H9 (cell line): ENCODE measurements at regions not wholly inside any gene's neighbourhood (a gene's known extent, or its start where the extent isn't known, plus 50 kb on each side); places are given as distances from the start of the nearest gene placed in this dataset.

Source experiments
- DNase-seq: peaks from one replicate; pipeline ENCODE4 v3.0.0-alpha.2; 2017
- H2AFZ ChIP-seq: one replicate; pipeline ENCODE4 v1.6.1; 2013; ENCODE audit warnings: mild to moderate bottlenecking, low read length, control low read depth, moderate library complexity
- H2AK5ac ChIP-seq: 2 replicates; pipeline ENCODE4 v1.6.1; 2013; ENCODE audit warnings: low read length, control low read depth, mixed read lengths; ENCODE audit not compliant: insufficient read length
- H2BK120ac ChIP-seq: one replicate; pipeline ENCODE4 v1.6.1; 2013; ENCODE audit warnings: low read depth, mild to moderate bottlenecking, low read length, control low read depth, inconsistent platforms; ENCODE audit not compliant: poor library complexity, severe bottlenecking
- H2BK12ac ChIP-seq: 2 replicates; pipeline ENCODE4 v1.6.1; 2013; ENCODE audit warnings: low read length, control low read depth, mixed read lengths, low read depth; ENCODE audit not compliant: insufficient read length
- H2BK15ac ChIP-seq: 2 replicates; pipeline ENCODE4 v1.6.1; 2013; ENCODE audit warnings: low read depth, low read length, control low read depth
- H2BK20ac ChIP-seq: one replicate; pipeline ENCODE4 v1.6.1; 2013; ENCODE audit warnings: low read depth, mild to moderate bottlenecking, low read length, control low read depth, inconsistent platforms; ENCODE audit not compliant: poor library complexity, severe bottlenecking
- H2BK5ac ChIP-seq: 2 replicates; pipeline ENCODE4 v1.6.1; 2013; ENCODE audit warnings: low read length, control low read depth, mixed read lengths; ENCODE audit not compliant: insufficient read length
- H3K14ac ChIP-seq: 2 replicates; pipeline ENCODE4 v1.6.1; 2013; ENCODE audit warnings: low read length, control low read depth; ENCODE audit not compliant: insufficient read depth
- H3K18ac ChIP-seq: 2 replicates; pipeline ENCODE4 v1.6.1; 2013; ENCODE audit warnings: low read depth, mild to moderate bottlenecking, mixed read lengths, low read length, control low read depth; ENCODE audit not compliant: insufficient read length
- H3K23ac ChIP-seq: 2 replicates; pipeline ENCODE4 v1.6.1; 2013; ENCODE audit warnings: low read length, control low read depth, mixed read lengths, low read depth; ENCODE audit not compliant: insufficient read length
- H3K23me2 ChIP-seq: 2 replicates; pipeline ENCODE4 v1.6.1; 2013; ENCODE audit warnings: low read depth, mild to moderate bottlenecking, mixed read lengths, low read length, control low read depth; ENCODE audit not compliant: insufficient read length, poor library complexity, severe bottlenecking
- H3K27ac ChIP-seq: 2 replicates; pipeline ENCODE4 v1.5.1; 2013; ENCODE audit warnings: low read length, control low read depth, mixed read lengths, low read depth; ENCODE audit not compliant: insufficient read length
- H3K27me3 ChIP-seq: 2 replicates; pipeline ENCODE4 v1.6.1; 2013; ENCODE audit warnings: low read length, control low read depth, inconsistent platforms; ENCODE audit not compliant: insufficient read depth
- H3K4ac ChIP-seq: 2 replicates; pipeline ENCODE4 v1.6.1; 2013; ENCODE audit warnings: low read depth, mild to moderate bottlenecking, control low read depth, inconsistent platforms, low read length, moderate library complexity
- H3K4me1 ChIP-seq: 2 replicates; pipeline ENCODE4 v1.6.1; 2013; ENCODE audit warnings: low read length, control low read depth, inconsistent platforms; ENCODE audit not compliant: insufficient read depth
- H3K4me2 ChIP-seq: 2 replicates; pipeline ENCODE4 v1.6.1; 2013; ENCODE audit warnings: low read length, control low read depth, mixed read lengths; ENCODE audit not compliant: insufficient read length, insufficient read depth
- H3K56ac ChIP-seq: 2 replicates; pipeline ENCODE4 v1.6.1; 2013; ENCODE audit warnings: low read depth, mild to moderate bottlenecking, mixed read lengths, low read length, control low read depth; ENCODE audit not compliant: insufficient read length
- H3K79me1 ChIP-seq: 2 replicates; pipeline ENCODE4 v1.6.1; 2013; ENCODE audit warnings: low read depth, mild to moderate bottlenecking, moderate library complexity, low read length, control low read depth, inconsistent platforms; ENCODE audit not compliant: insufficient read depth, poor library complexity, severe bottlenecking
- H3K79me2 ChIP-seq: 2 replicates; pipeline ENCODE4 v1.6.1; 2013; ENCODE audit warnings: low read length, control low read depth, inconsistent platforms; ENCODE audit not compliant: insufficient read depth
- H3K9ac ChIP-seq: 2 replicates; pipeline ENCODE4 v1.6.1; 2013; ENCODE audit warnings: low read length, control low read depth, mixed read lengths; ENCODE audit not compliant: insufficient read length; ENCODE audit errors: extremely low read depth
- H3K9me3 ChIP-seq: one replicate; pipeline ENCODE4 v1.6.1; 2013; ENCODE audit warnings: low read depth, low read length, inconsistent platforms; ENCODE audit not compliant: control insufficient read depth
- H3T11ph ChIP-seq: one replicate; pipeline ENCODE4 v1.6.1; 2013; ENCODE audit warnings: mild to moderate bottlenecking, low read length, control low read depth, inconsistent platforms
- H4K20me1 ChIP-seq: one replicate; pipeline ENCODE4 v1.6.1; 2013; ENCODE audit not compliant: control insufficient read depth, insufficient read length, insufficient read depth
- H4K5ac ChIP-seq: 2 replicates; pipeline ENCODE4 v1.6.1; 2013; ENCODE audit warnings: low read depth, mild to moderate bottlenecking, mixed read lengths, low read length, control low read depth; ENCODE audit not compliant: insufficient read length
- H4K8ac ChIP-seq: replicated peaks from 2 replicates; pipeline ENCODE4 v1.6.1; 2013; ENCODE audit warnings: low read length, control low read depth, mixed read lengths, low read depth; ENCODE audit not compliant: insufficient read length
- H4K91ac ChIP-seq: 2 replicates; pipeline ENCODE4 v1.6.1; 2013; ENCODE audit warnings: low read depth, mild to moderate bottlenecking, moderate library complexity, mixed read lengths, low read length, control low read depth; ENCODE audit not compliant: insufficient read length
- H3K27ac Mint-ChIP-seq, 3 experiments: 2 replicates in 2 of 3; 3 replicates in 1 of 3; pipeline ENCODE4 v1.8.0; 2020 to 2021; ENCODE audit warnings: mixed read lengths in 3 of 3, mild to moderate bottlenecking in 1 of 3, moderate library complexity in 1 of 3
- H3K27me3 Mint-ChIP-seq: 2 replicates; pipeline ENCODE4 v1.8.0; 2021; ENCODE audit warnings: low read depth, mild to moderate bottlenecking, moderate library complexity, mixed read lengths
- H3K36me3 Mint-ChIP-seq, 3 experiments: 2 replicates in 2 of 3; 3 replicates in 1 of 3; pipeline ENCODE4 v1.8.0; 2020 to 2021; ENCODE audit warnings: low read depth in 3 of 3, mixed read lengths in 3 of 3; ENCODE audit not compliant: insufficient read depth in 1 of 3
- H3K4me1 Mint-ChIP-seq, 2 experiments: 2 replicates each; pipeline ENCODE4 v1.8.0; 2020; ENCODE audit warnings: mixed read lengths in 2 of 2
- H3K4me3 Mint-ChIP-seq, 2 experiments: 2 replicates in 1 of 2; 3 replicates in 1 of 2; pipeline ENCODE4 v1.8.0; 2020 to 2021; ENCODE audit warnings: mild to moderate bottlenecking in 2 of 2, mixed read lengths in 2 of 2, moderate library complexity in 1 of 2
- H3K9me3 Mint-ChIP-seq, 2 experiments: 2 replicates in 1 of 2; 3 replicates in 1 of 2; pipeline ENCODE4 v1.8.0; 2020; ENCODE audit warnings: mild to moderate bottlenecking in 2 of 2, mixed read lengths in 2 of 2, moderate library complexity in 1 of 2
- CTCF ChIP-seq: fragments of 200-600 bp; sonication (generic); conservative IDR thresholded peaks from 3 replicates; pipeline ENCODE4 v1.8.0; 2021; ENCODE audit warnings: antibody characterized with exemption, mild to moderate bottlenecking
- WGBS: extraction: QIAGEN DNeasy Blood & Tissue Kit; methylation state at CpG from one replicate; pipeline ENCODE4 v1.1.7; 2013; ENCODE audit warnings: missing lambda C conversion rate, low lambda C conversion rate, mixed read lengths; ENCODE audit not compliant: insufficient read length; ENCODE audit errors: extremely low coverage; 5-methylcytosine and 5-hydroxymethylcytosine counted together

- H2BK120ac ChIP-seq = no peak overlapping the region
- Mint-ChIP-seq H3K9me3 (no peaks in the 10 kb centered on the region; a peak in 1 of 5 replicates), H3K27ac (no peak overlapping the region), H3K36me3 (no peaks in the 10 kb centered on the region; a peak in 1 of 7 replicates), H3K27me3 (peaks cover 2% of the 10 kb centered on the region; the same call in 1 of the 2 replicates), H3K4me1 (peaks cover 3% of the 10 kb centered on the region in 2 experiments; a peak in 3 of 4 replicates), H3K4me3 (no peak overlapping the region)
- no peak for DNase-seq
- H3K9me3 ChIP-seq = no peaks in the 10 kb centered on the region
- H2AK5ac ChIP-seq = no peak overlapping the region
- no peak overlapping the region for H3K27ac ChIP-seq
- TF ChIP-seq CTCF = no peak
- no peaks in the 10 kb centered on the region for H3K27me3 ChIP-seq
- no peak overlapping the region for H3K18ac ChIP-seq
- no peak overlapping the region for H3K56ac ChIP-seq
- H2BK5ac ChIP-seq = no peak overlapping the region
- no peak overlapping the region for H4K91ac ChIP-seq
- no peak overlapping the region for H3K4ac ChIP-seq
- H2BK20ac ChIP-seq = no peak overlapping the region
- H2AFZ ChIP-seq = no peak overlapping the region
- H2BK12ac ChIP-seq = no peak overlapping the region
- no peaks in the 10 kb centered on the region for H3K79me2 ChIP-seq
- H3K79me1 ChIP-seq = no peaks in the 10 kb centered on the region
- H3K23me2 ChIP-seq = no peaks in the 10 kb centered on the region
- no peaks in the 10 kb centered on the region for H4K20me1 ChIP-seq
- H3K23ac ChIP-seq = no peak overlapping the region
- no peak overlapping the region for H4K8ac ChIP-seq
- WGBS = no CpG with 5 or more reads among the region's 3 CpGs
- no peaks in the 10 kb centered on the region for H3K4me1 ChIP-seq
- H3K9ac ChIP-seq = no peak overlapping the region
- H4K5ac ChIP-seq = no peak overlapping the region
- no peak overlapping the region for H3K4me2 ChIP-seq
- no peak overlapping the region for H2BK15ac ChIP-seq
- H3T11ph ChIP-seq = no peak overlapping the region
- H3K14ac ChIP-seq = no peak overlapping the region
These were observed 358.2 kb upstream of the CLNK start for GRCh38 chr4:11042760-11043159.
